ENCODE measurements at regions not wholly inside any gene's neighbourhood (a gene's known extent, or its start where the extent isn't known, plus 50 kb on each side); places are given as distances from the start of the nearest gene placed in this dataset.

DNA sequence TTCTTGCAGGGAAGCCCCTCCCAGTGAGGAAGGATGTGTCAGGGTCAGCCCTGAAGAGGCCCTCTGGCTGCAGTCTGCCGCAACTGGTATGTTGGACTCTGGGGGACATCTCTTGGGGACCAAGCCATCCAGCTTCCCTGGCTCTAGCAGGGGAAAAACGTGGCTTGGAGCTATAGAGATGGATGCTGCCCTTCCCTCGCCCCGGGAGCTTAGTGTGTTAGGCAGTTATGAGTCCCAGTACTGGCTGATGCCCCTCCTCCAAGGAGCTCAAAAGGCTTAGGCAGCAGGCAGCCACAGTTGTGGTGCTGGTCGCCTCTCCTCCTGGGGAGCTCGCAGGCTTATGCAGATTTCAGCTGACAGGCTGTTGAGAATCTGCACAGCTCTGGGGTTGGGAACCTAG is 353.1 kb upstream of the GBE1 start:
- TF ChIP-seq EZH2 (IDR thresholded peaks at IDR 0.05; ENCODE audit: insufficient read depth, poor library complexity, severe bottlenecking) (no peak), EZH2phosphoT487 (IDR thresholded peaks at IDR 0.05; ENCODE audit: insufficient read depth, low read depth) (no peak)
